Small intestine (tissue), 7 donors: ENCODE measurements at regions not wholly inside any gene's neighbourhood (a gene's known extent, or its start where the extent isn't known, plus 50 kb on each side); places are given as distances from the start of the nearest gene placed in this dataset.

ENCODE experiments used
- DNase-seq, 2 donors: peaks; one replicate each; pipeline versions ENCODE4 v3.0.0 to v3.0.0-alpha.2; 2013
- FAIRE-seq: peaks from 2 replicates; lab custom pipeline; 2012; peaks lifted over from hg19 to GRCh38; lab: Jason Lieb, UNC
- H3K27ac ChIP-seq, 3 donors: one replicate each; pipeline ENCODE4 v1.5.1; 2013; ENCODE audit warnings: low read length in 2 of 3, mild to moderate bottlenecking in 2 of 3, control low read depth in 1 of 3, inconsistent platforms in 1 of 3, low read depth in 1 of 3, moderate library complexity in 1 of 3
- H3K27me3 ChIP-seq, 3 donors: one replicate each; pipeline ENCODE4 v1.6.1; 2013; ENCODE audit warnings: low read length in 3 of 3, inconsistent platforms in 1 of 3; ENCODE audit not compliant: control insufficient read depth in 3 of 3, insufficient read depth in 3 of 3
- H3K36me3 ChIP-seq, 3 donors: one replicate each; pipeline ENCODE4 v1.6.1; 2013; ENCODE audit warnings: low read length in 3 of 3, inconsistent platforms in 1 of 3, low read depth in 1 of 3, mild to moderate bottlenecking in 1 of 3, moderate library complexity in 1 of 3; ENCODE audit not compliant: control insufficient read depth in 3 of 3, insufficient read depth in 2 of 3
- H3K4me1 ChIP-seq, 3 donors: one replicate each; pipeline ENCODE4 v1.6.1; 2013; ENCODE audit warnings: low read length in 2 of 3, inconsistent platforms in 1 of 3, low read depth in 1 of 3, mild to moderate bottlenecking in 1 of 3, moderate library complexity in 1 of 3; ENCODE audit not compliant: control insufficient read depth in 3 of 3, insufficient read depth in 2 of 3
- H3K4me3 ChIP-seq, 3 donors: one replicate each; pipeline ENCODE4 v1.5.1; 2013; ENCODE audit warnings: low read length in 3 of 3, control low read depth in 1 of 3, inconsistent platforms in 1 of 3, low read depth in 1 of 3, mild to moderate bottlenecking in 1 of 3, moderate library complexity in 1 of 3
- H3K9me3 ChIP-seq, 2 donors: one replicate each; pipeline ENCODE4 v1.6.1; 2013; ENCODE audit warnings: low read depth in 1 of 2, low read length in 1 of 2; ENCODE audit not compliant: control insufficient read depth in 2 of 2, insufficient read depth in 1 of 2
- WGBS, 3 donors: extraction: QIAGEN DNeasy Blood & Tissue Kit; methylation state at CpG; one replicate each; pipeline ENCODE4 v1.1.7; 2013; 5-methylcytosine and 5-hydroxymethylcytosine counted together
- donor health status: healthy with polysubstance abuse.
- donor health status: control.
- donor health status: control.
- donor health status: Bipolar disorder and iron deficiency.
- donor health status: healthy.

DNA sequence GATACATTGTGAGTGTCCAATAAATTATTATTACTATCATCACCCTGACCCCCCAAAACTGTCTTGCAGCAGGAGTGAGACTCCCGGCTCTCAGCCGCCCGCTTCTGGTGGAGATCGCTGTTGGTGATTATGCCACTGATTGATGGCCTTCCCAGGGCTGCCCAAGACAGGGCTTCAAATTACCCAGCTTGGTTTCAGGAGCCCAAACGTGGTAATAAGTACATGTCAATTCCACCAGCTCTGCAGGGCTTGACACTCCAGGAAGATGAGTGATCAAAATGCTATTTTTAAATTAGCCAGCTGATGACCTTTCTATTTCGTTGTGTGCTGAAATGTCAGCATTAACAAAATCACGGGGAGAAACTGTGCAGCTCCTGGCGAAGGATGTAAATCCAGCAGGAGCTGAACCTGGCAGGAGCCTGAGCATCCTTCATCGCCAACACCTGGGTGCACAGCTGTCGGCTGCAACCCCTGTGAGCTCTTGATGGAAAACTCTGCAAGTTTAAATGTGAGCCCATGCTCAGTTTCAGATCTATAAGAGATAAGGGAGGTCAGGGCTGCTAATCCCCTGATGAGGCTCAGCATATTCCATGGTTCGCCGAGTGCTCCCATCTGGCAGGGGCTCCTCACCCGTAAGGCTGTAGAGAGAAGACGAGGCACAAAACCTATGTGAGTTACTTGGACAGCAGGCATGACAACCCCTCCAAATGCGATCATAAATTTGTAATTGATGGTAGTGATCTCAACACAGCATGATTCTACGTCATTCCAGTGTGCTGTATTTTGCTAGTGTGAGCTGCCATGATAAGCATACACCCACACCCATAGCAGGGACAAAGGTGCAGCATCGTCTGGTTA lies 446.3 kb downstream of the TCERG1L start:
- 68 to 75% (median 72%) methylated on average over 17 of the region's 17 CpGs for WGBS, 3 donors
- H3K27me3 ChIP-seq = no peaks in the 10 kb centered on the region
- H3K36me3 ChIP-seq = no peaks in the 10 kb centered on the region
- H3K27ac ChIP-seq = no peak overlapping the region
- DNase-seq (no peak), FAIRE-seq (no peak)
- no peaks in the 10 kb centered on the region for H3K9me3 ChIP-seq
- no peaks in the 10 kb centered on the region for H3K4me1 ChIP-seq
- no peak overlapping the region for H3K4me3 ChIP-seq

DNA sequence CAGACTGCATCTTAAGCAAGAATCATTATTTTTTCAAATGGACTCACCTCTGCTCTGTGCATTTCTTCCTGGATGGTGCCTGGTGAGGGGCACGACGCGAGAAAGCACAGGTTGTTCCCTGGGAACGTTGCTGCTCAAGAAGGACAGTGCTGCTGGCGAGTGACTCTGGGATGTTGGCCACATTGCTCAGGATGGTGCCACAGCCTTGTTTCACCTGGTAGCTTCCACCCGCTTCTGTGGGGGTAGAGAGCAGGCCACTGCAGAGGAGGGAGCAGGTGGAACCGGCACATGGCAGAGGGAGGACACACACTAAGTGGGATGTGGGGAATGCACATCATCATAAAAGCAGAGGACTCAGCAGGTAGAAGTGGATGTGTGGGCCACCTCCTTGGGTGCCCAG lies 444.7 kb downstream of the TCERG1L start:
- H3K27me3 ChIP-seq = no peaks in the 10 kb centered on the region
- no peaks in the 10 kb centered on the region for H3K4me1 ChIP-seq
- H3K36me3 ChIP-seq = no peaks in the 10 kb centered on the region
- FAIRE-seq = no peak
- H3K9me3 ChIP-seq = no peaks in the 10 kb centered on the region
- H3K4me3 ChIP-seq = no peak overlapping the region
- no peak overlapping the region for H3K27ac ChIP-seq
- WGBS, 3 donors = 88% methylated on average over 7 of the region's 7 CpGs
- DNase-seq = no peak

DNA sequence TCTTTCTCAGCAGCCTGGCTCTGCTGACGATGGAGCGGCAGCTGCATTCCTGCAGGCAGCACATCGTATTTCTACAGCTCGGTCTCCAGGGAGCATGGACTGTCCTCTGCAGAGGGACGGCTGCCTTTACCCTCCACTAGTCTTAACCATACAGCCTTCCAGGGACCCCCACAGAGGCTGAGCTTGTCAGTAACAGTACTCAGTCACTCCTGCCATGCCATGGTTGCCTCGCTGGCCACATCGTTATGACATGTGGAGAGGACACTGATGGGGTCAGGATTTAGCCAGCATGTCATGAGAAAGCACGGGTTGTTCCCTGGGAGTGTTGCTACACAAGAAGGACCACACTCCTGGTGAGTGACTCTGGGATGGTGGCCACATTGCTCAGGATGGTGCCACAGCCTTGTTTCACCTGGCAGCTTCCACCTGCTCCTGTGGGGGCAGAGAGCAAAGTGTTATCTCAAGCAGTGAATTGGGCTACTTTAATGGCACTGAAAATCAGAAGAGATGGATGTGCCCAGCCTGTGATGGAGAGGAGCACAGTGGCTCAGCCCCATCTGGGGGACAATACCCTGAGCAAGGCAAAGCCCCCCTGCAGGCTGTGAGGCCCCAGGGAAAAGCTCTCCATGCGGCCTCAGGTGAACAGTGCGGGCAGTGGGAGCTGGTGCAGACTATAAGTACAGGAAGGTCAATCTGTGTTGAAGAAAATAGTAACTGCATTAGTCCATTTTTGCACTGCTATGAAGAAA lies 443.9 kb downstream of the TCERG1L start:
- 77 to 82% (median 81%) methylated on average over 10 of the region's 10 CpGs for whole genome bisulfite sequencing, 3 donors
- Histone ChIP-seq H3K9me3 (no peaks in the 10 kb centered on the region), H3K27me3 (no peaks in the 10 kb centered on the region), H3K27ac (no peak overlapping the region), H3K4me3 (no peak overlapping the region), H3K36me3 (no peaks in the 10 kb centered on the region), H3K4me1 (no peaks in the 10 kb centered on the region)
- DNase-seq = no peak
- FAIRE-seq = no peak

DNA sequence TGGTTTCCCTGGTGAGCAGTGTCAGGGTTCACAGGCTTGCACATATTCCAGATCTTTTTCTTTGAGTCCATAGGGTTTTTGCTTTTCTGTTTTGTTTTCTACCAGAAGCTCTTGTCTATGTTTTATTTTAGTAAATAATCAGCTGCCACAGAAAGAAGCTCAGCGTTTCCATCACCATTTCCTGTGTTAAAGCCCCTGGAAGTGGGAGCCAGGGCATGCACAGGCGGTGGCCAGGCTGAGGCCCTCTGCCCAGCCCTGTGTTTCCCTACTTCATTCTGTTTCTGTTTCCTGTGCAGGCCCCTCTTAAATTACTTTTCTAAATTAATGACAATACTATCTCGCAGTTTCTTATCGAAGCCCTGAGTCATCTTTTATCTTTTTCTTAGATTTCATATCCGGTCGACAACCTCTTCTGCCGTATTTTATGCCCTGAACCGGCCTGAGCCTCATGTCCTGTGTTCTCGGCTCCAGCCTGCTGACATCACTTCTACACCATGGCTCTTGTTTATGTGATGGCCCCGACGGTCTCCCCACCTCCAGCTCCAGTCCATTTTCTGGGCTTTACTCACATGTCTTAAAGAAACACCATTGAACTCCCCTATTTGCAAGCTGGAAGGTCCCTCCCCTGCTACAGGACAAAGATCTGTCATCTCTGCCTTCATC lies 442.2 kb downstream of the TCERG1L start:
- Histone ChIP-seq H3K27me3 (no peaks in the 10 kb centered on the region), H3K4me3 (no peak overlapping the region), H3K36me3 (no peaks in the 10 kb centered on the region), H3K9me3 (no peaks in the 10 kb centered on the region), H3K4me1 (no peaks in the 10 kb centered on the region), H3K27ac (no peak overlapping the region)
- no peak for DNase-seq
- 52 to 67% (median 66%) methylated on average over 11 of the region's 11 CpGs for WGBS, 3 donors
- FAIRE-seq = no peak

DNA sequence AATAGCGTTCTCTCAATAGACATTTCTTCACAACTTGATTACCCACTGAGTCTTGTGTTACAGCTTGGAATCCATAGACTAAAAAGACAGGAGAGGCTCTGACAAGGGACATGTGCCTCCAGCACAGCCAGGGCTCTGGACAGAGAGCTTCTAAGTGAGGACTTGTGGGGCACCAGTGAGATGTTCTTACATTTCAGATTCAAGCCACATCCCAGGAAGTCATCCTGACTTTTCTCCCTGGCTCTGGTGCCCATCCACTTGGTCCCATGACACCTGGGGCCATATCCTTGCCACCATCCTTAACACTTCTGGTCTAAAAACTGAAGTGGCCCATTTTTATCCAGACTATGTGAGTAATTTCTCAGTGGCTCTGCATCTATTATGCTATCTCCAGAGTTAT lies 440.1 kb downstream of the TCERG1L start:
- H3K4me1 ChIP-seq = no peaks in the 10 kb centered on the region
- H3K27me3 ChIP-seq = no peaks in the 10 kb centered on the region
- DNase-seq (no peak), FAIRE-seq (no peak)
- no peaks in the 10 kb centered on the region for H3K9me3 ChIP-seq
- no peak overlapping the region for H3K4me3 ChIP-seq
- no peaks in the 10 kb centered on the region for H3K36me3 ChIP-seq
- H3K27ac ChIP-seq = no peak overlapping the region
- 0 to 32% (median 0%) methylated on average over 1 of the region's 1 CpG for WGBS, 3 donors

DNA sequence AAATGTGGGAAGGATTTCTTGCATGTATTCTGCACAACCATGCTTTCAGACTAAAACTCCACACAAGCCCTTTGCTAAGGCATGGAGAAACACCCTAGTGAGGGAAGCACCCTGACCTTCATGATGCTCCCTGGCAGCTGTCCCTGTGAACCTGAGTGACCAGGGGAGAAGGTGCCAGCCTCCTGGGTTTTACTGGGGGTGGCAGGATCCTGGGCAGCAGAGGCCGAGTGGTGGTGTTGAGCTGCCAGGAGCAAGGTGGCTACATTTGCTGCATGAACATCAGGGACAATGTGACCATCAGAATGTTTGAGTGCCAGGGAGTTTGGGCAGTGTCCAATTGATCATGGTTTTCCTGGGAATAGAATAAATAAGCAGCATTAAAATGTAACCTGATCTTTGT lies 437.9 kb downstream of the TCERG1L start:
- 73 to 84% (median 84%) methylated on average over 1 of the region's 1 CpG for WGBS, 3 donors

DNA sequence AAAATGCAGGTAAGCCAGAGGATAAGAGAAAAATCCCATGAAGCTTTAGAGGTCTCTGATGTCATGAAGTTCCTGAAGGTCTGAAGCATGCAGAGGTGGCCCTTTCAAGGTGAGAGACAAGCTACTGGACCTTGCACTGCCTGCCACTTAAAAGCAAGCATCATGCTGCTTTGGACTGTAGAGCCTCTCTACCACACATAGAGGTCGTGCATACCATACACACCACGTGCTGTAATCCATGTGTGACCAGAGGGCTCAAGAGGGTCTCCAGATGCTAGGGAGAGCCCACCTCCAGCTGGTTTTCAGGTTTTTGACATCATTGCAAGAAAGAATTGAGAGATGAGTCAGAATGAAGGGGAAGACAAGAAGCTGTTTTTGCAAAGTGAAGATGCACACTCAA lies 436.4 kb downstream of the TCERG1L start:
- Histone ChIP-seq H3K4me3 (no peak overlapping the region), H3K27me3 (no peaks in the 10 kb centered on the region), H3K9me3 (no peaks in the 10 kb centered on the region), H3K36me3 (no peaks in the 10 kb centered on the region), H3K4me1 (no peaks in the 10 kb centered on the region), H3K27ac (no peak overlapping the region)
- DNase-seq (no peak), FAIRE-seq (no peak)
- 26 to 59% (median 38%) methylated on average over 2 of the region's 2 CpGs for WGBS, 3 donors

More for the DNA sequence above, 437.9 kb downstream of the TCERG1L start:
- H3K4me3 ChIP-seq = no peak overlapping the region
- no peaks in the 10 kb centered on the region for H3K4me1 ChIP-seq
- H3K27ac ChIP-seq = no peak overlapping the region
- no peak for DNase-seq
- no peak for FAIRE-seq
- no peaks in the 10 kb centered on the region for H3K9me3 ChIP-seq
- no peaks in the 10 kb centered on the region for H3K27me3 ChIP-seq
- H3K36me3 ChIP-seq = no peaks in the 10 kb centered on the region

DNA sequence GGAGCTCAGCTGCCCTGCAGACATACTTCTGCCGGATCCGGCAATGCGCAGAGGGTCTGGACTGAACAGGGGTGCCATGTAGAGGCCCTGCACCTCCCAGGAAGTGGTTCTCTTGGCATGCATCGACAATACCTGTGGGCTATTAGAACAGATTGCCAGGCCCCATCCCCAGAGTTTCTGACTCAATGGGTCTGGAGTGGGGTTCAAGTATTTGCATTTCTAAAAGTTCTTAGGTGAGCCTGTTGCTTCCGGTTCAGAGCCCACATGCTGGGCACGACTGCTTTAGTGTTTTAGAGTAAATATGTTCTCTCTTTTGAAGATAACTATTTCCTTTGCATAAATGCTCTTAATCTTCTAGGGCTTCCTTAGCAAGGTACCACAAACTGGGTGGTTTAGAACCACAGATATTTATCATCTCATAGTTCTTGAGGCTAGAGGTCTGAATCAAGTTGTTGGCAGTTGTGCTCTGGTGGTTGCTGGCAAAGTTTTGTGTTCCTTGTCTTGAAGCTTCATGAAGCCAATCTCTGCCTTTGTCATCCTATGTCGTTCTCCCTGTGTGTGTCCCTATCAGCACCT lies 435.5 kb downstream of the TCERG1L start:
- Histone ChIP-seq H3K4me1 (no peaks in the 10 kb centered on the region), H3K9me3 (no peaks in the 10 kb centered on the region), H3K27me3 (no peaks in the 10 kb centered on the region), H3K36me3 (no peaks in the 10 kb centered on the region), H3K4me3 (no peak overlapping the region), H3K27ac (no peak overlapping the region)
- 68 to 74% (median 69%) methylated on average over 7 of the region's 7 CpGs for WGBS, 3 donors
- DNase-seq (no peak), FAIRE-seq (no peak)
